Midbrain (tissue), 1 donor: ENCODE measurements at regions not wholly inside any gene's neighbourhood (a gene's known extent, or its start where the extent isn't known, plus 50 kb on each side); places are given as distances from the start of the nearest gene placed in this dataset.
"Not testable (repeated sequence)": the region's sequence is repeated elsewhere in the genome, so short reads cannot be mapped to it uniquely, and the experiment has no call there.

Experiments
- DNase-seq: peaks from one replicate; lab custom pipeline; 2025; lab: John Stamatoyannopoulos, UW

GRCh38 chr9:25913806-25914205, 235.6 kb upstream of the TUSC1 start:
- no peak for DNase-seq

- DNase-seq, result no peak
Measured at GRCh38 chr9:25904701-25905100, 226.5 kb upstream of the TUSC1 start.

- no peak for DNase-seq
Measured at GRCh38 chr9:25891527-25891926, 213.3 kb upstream of the TUSC1 start.

- no peak for DNase-seq
Measured at GRCh38 chr9:25889661-25890060, 211.4 kb upstream of the TUSC1 start.

- DNase-seq, result no peak
Measured at GRCh38 chr9:25876248-25876647, 198.0 kb upstream of the TUSC1 start.

GRCh38 chr9:25864509-25864908, 186.3 kb upstream of the TUSC1 start:
- no peak for DNase-seq

- DNase-seq, result no peak
Measured at GRCh38 chr9:25861421-25861820, 183.2 kb upstream of the TUSC1 start.

- DNase-seq, result no peak
Measured at GRCh38 chr9:25857147-25857546, 178.9 kb upstream of the TUSC1 start.

GRCh38 chr9:25850803-25851202, 172.6 kb upstream of the TUSC1 start:
- no peak for DNase-seq

GRCh38 chr9:25845867-25846266, 167.6 kb upstream of the TUSC1 start:
- no peak for DNase-seq

GRCh38 chr9:25830381-25830780, 152.1 kb upstream of the TUSC1 start:
- DNase-seq, result no peak

GRCh38 chr9:25827626-25828025, 149.4 kb upstream of the TUSC1 start:
- DNase-seq, result no peak

- no peak for DNase-seq
Measured at GRCh38 chr9:25816439-25816838, 138.2 kb upstream of the TUSC1 start.

GRCh38 chr9:25814023-25814422, 135.8 kb upstream of the TUSC1 start:
- DNase-seq, result no peak

GRCh38 chr9:25813478-25813877, 135.2 kb upstream of the TUSC1 start:
- no peak for DNase-seq

GRCh38 chr9:25808554-25808953, 130.3 kb upstream of the TUSC1 start:
- no peak for DNase-seq

GRCh38 chr9:25804856-25805255, 126.6 kb upstream of the TUSC1 start:
- no peak for DNase-seq

- DNase-seq, result not testable (repeated sequence)
Measured at GRCh38 chr9:25801989-25802388, 123.7 kb upstream of the TUSC1 start.

- DNase-seq, result no peak
Measured at GRCh38 chr9:25773805-25774204, 95.6 kb upstream of the TUSC1 start.

- DNase-seq, result no peak
Measured at GRCh38 chr9:25755951-25756350, 77.7 kb upstream of the TUSC1 start.

GRCh38 chr9:25752398-25752797, 74.2 kb upstream of the TUSC1 start:
- DNase-seq, result no peak

- no peak for DNase-seq
Measured at GRCh38 chr9:25742256-25742655, 64.0 kb upstream of the TUSC1 start.

- no peak for DNase-seq
Measured at GRCh38 chr9:25733336-25733982, 55.2 kb upstream of the TUSC1 start.
